Neural cell (in vitro differentiated cells): ENCODE measurements at regions not wholly inside any gene's neighbourhood (a gene's known extent, or its start where the extent isn't known, plus 50 kb on each side); places are given as distances from the start of the nearest gene placed in this dataset.

Experiments
- H2AFZ ChIP-seq: fragments of 200-600, 300-800 bp; sonication (generic), shearing (Covaris generic); 2 replicates; pipeline ENCODE4 v1.6.0; 2014; ENCODE audit warnings: low read depth, mild to moderate bottlenecking, antibody characterized with exemption, low read length, moderate library complexity
- H3F3A ChIP-seq: fragments of 200-600 bp; shearing (Covaris generic); 2 replicates; pipeline ENCODE4 v1.6.1; 2016; ENCODE audit warnings: mild to moderate bottlenecking, moderate library complexity, mixed read lengths, antibody characterized with exemption, low read length; ENCODE audit not compliant: insufficient read depth, poor library complexity, severe bottlenecking
- H3K27ac ChIP-seq: fragments of 200-600, 300-800 bp; sonication (generic), shearing (Covaris generic); 2 replicates; pipeline ENCODE4 v1.5.1; 2014; ENCODE audit warnings: mild to moderate bottlenecking, low read length, moderate library complexity
- H3K27me3 ChIP-seq: fragments of 300-800, 200-600 bp; sonication (generic), shearing (Covaris generic); 2 replicates; pipeline ENCODE4 v1.6.0; 2014; ENCODE audit warnings: mild to moderate bottlenecking, low read depth, low read length, moderate library complexity; ENCODE audit not compliant: insufficient read depth
- H3K36me3 ChIP-seq: fragments of 300-800, 200-600 bp; sonication (generic), shearing (Covaris generic); 2 replicates; pipeline ENCODE4 v1.5.1; 2014; ENCODE audit warnings: mild to moderate bottlenecking, antibody characterized with exemption, low read length, moderate library complexity; ENCODE audit not compliant: insufficient read depth
- H3K4me2 ChIP-seq: fragments of 300-800, 200-600 bp; sonication (generic), shearing (Covaris generic); 2 replicates; pipeline ENCODE4 v1.6.0; 2014; ENCODE audit warnings: mild to moderate bottlenecking, low read length
- H3K4me3 ChIP-seq: fragments of 300-800, 200-600 bp; sonication (generic), shearing (Covaris generic); 2 replicates; pipeline ENCODE4 v1.5.1; 2014; ENCODE audit warnings: mild to moderate bottlenecking, low read length, moderate library complexity
- H3K79me2 ChIP-seq: fragments of 200-600 bp; shearing (Covaris generic); replicated peaks from 2 replicates; pipeline ENCODE4 v1.6.0; 2014; ENCODE audit warnings: mild to moderate bottlenecking, low read length, moderate library complexity; ENCODE audit not compliant: insufficient read depth
- H3K9ac ChIP-seq: fragments of 300-800, 200-600 bp; sonication (generic), shearing (Covaris generic); 2 replicates; pipeline ENCODE4 v1.6.1; 2016; ENCODE audit warnings: mild to moderate bottlenecking, low read length, mixed read lengths
- H3K9me2 ChIP-seq: fragments of 200-600 bp; shearing (Covaris generic); 2 replicates; pipeline ENCODE4 v1.6.1; 2016; ENCODE audit warnings: mild to moderate bottlenecking, low read length, mixed read lengths; ENCODE audit not compliant: insufficient read depth
- H3K9me3 ChIP-seq: fragments of 200-600, 300-800 bp; sonication (generic), shearing (Covaris generic); 2 replicates; pipeline ENCODE4 v1.6.1; 2016; ENCODE audit warnings: mild to moderate bottlenecking, mixed run types, low read length, moderate library complexity, mixed read lengths
- H4K20me1 ChIP-seq: fragments of 200-600 bp; shearing (Covaris generic); 2 replicates; pipeline ENCODE4 v1.6.1; 2016; ENCODE audit warnings: mild to moderate bottlenecking, mixed run types; ENCODE audit not compliant: insufficient read depth
- CTCF ChIP-seq: fragments of 450-650 bp; IDR thresholded peaks from 2 replicates; pipeline ENCODE4 v1.5.1; 2014; ENCODE audit warnings: antibody characterized with exemption, mild to moderate bottlenecking, moderate library complexity; ENCODE audit not compliant: poor library complexity, severe bottlenecking
- EP300 ChIP-seq: fragments of 450-650 bp; conservative IDR thresholded peaks from 2 replicates; pipeline ENCODE4 v1.6.1; 2014; ENCODE audit warnings: antibody characterized with exemption, mild to moderate bottlenecking, moderate library complexity; ENCODE audit not compliant: poor library complexity, severe bottlenecking
- EZH2 ChIP-seq: fragments of 200-600, 300-800 bp; shearing (Covaris generic), sonication (generic); IDR thresholded peaks from 2 replicates; pipeline ENCODE4 v1.6.1; 2014; ENCODE audit warnings: antibody characterized with exemption, low read length, borderline replicate concordance, mild to moderate bottlenecking; ENCODE audit not compliant: insufficient read depth, poor library complexity, severe bottlenecking
- MXI1 ChIP-seq: fragments of 450-650 bp; conservative IDR thresholded peaks from 2 replicates; pipeline ENCODE4 v1.6.1; 2014; ENCODE audit warnings: antibody characterized with exemption, mild to moderate bottlenecking; ENCODE audit not compliant: poor library complexity, severe bottlenecking
- POLR2AphosphoS5 ChIP-seq: IDR thresholded peaks from 2 replicates; pipeline ENCODE4 v1.6.1; 2012
- RAD21 ChIP-seq: fragments of 450-650 bp; conservative IDR thresholded peaks from 2 replicates; pipeline ENCODE4 v1.6.1; 2014; ENCODE audit warnings: antibody characterized with exemption, mild to moderate bottlenecking, moderate library complexity
- REST ChIP-seq: IDR thresholded peaks from 2 replicates; pipeline ENCODE4 v1.6.1; 2012; ENCODE audit warnings: borderline replicate concordance
- SMC3 ChIP-seq: fragments of 450-650 bp; conservative IDR thresholded peaks from 2 replicates; pipeline ENCODE4 v1.6.1; 2014; ENCODE audit warnings: antibody characterized with exemption, mild to moderate bottlenecking, moderate library complexity; ENCODE audit not compliant: poor library complexity
- TAF1 ChIP-seq: IDR thresholded peaks from 2 replicates; pipeline ENCODE4 v1.6.1; 2012; ENCODE audit warnings: low read depth

- Histone ChIP-seq H3K27me3 (no peaks in the 10 kb centered on the region), H3K27ac (no peak overlapping the region), H3K9ac (no peak overlapping the region), H3K79me2 (no peaks in the 10 kb centered on the region), H3F3A (no peaks in the 10 kb centered on the region), H3K4me3 (no peak overlapping the region), H3K9me2 (no peaks in the 10 kb centered on the region), H2AFZ (no peak overlapping the region), H3K9me3 (no peaks in the 10 kb centered on the region), H3K36me3 (no peaks in the 10 kb centered on the region), H3K4me2 (no peak overlapping the region), H4K20me1 (no peaks in the 10 kb centered on the region)
- TF ChIP-seq MXI1 (no peak), POLR2AphosphoS5 (no peak), EP300 (no peak), EZH2 (no peak), SMC3 (no peak), TAF1 (no peak), REST (no peak), RAD21 (no peak), CTCF (no peak)
These were observed 114.0 kb upstream of the DDX18 start for GRCh38 chr2:117700471-117700870.

- H3K27me3 ChIP-seq: no peaks in the 10 kb centered on the region
- no peaks in the 10 kb centered on the region for H3K79me2 ChIP-seq
These were observed 113.1 kb upstream of the DDX18 start for GRCh38 chr2:117701365-117701764.

More at GRCh38 chr2:117701365-117701764, 113.1 kb upstream of the DDX18 start:
- H3K36me3 ChIP-seq: no peaks in the 10 kb centered on the region
- no peak overlapping the region for H3K9ac ChIP-seq
- H3K4me3 ChIP-seq: no peak overlapping the region
- no peak overlapping the region for H3K4me2 ChIP-seq
- H3F3A ChIP-seq: no peaks in the 10 kb centered on the region
- H3K9me2 ChIP-seq: no peaks in the 10 kb centered on the region
- H2AFZ ChIP-seq: no peak overlapping the region
- H4K20me1 ChIP-seq: no peaks in the 10 kb centered on the region
- TF ChIP-seq SMC3: no peak
- no peak for TF ChIP-seq RAD21
- TF ChIP-seq CTCF: no peak
- H3K9me3 ChIP-seq: no peaks in the 10 kb centered on the region
- no peak overlapping the region for H3K27ac ChIP-seq
